ENCODE measurements at regions not wholly inside any gene's neighbourhood (a gene's known extent, or its start where the extent isn't known, plus 50 kb on each side); places are given as distances from the start of the nearest gene placed in this dataset.
"Not testable (repeated sequence)": the region's sequence is repeated elsewhere in the genome, so short reads cannot be mapped to it uniquely, and the experiment has no call there.

DNA sequence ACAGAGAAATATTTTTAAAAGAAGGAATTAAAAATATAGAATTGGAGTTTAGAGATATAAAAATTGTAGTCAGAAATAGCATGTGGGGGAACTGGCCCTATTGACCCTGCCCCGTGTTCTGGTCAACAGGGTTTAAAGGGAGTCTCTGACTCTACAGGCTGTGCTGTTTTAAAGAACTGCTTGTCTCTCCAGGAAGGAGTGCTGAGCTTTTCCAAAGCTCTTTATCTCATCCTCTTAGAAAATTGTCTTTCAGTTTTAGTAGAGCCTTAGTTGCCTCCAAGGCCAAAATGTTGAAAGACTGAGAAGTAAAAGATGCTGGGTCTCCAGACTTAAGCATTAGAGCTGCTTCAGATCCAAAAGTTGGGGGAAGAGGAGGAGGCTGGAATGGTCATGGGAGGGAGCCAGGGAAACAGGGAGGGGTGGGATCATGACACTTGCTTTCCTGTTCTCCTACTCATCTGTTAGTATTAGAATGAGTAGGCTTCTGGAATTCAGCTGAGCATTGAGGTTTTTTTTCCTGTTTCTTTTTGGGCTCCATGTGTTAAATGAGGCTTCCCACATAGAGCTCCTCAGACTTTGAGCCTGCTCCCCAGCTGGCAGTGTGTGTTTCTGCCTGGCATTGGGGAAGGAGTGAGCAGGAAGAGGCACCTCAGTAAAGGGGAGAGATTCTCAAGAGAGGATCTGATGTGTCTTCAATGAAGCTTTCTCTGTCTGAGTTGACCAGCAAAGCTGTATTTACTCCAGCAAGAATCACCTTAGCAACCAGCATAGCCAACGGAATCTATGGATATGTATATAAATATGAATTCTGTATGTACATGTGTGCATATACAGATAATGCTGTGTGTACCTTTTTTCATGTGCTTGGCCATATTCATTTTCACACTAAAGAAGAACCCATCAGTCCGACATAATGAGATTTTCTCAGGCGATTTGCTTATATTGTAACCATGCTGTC, 186.8 kb upstream of the FBXO11 start:
- Mint-ChIP-seq H3K27ac (ENCODE audit: unreplicated experiment) (no peak overlapping the region), H3K27me3 (ENCODE audit: insufficient read depth, unreplicated experiment) (peaks cover 13% of the 10 kb centered on the region), H3K9me3 (ENCODE audit: unreplicated experiment) (no peaks in the 10 kb centered on the region), H3K4me3 (ENCODE audit: unreplicated experiment) (no peak overlapping the region), H3K36me3 (ENCODE audit: insufficient read depth, unreplicated experiment) (no peaks in the 10 kb centered on the region), H3K4me1 (ENCODE audit: low read depth, unreplicated experiment) (no peaks in the 10 kb centered on the region)
- H3K4me1 ChIP-seq = no peaks in the 10 kb centered on the region
- H3K9me3 ChIP-seq = no peaks in the 10 kb centered on the region
- H3K27me3 ChIP-seq (replicated peaks; ENCODE audit: control insufficient read depth, insufficient read depth, low read length) = no peaks in the 10 kb centered on the region; the same call in 1 of the 2 replicates
- no peak overlapping the region for H3K4me3 ChIP-seq (ENCODE audit: low read depth, low read length)
- no peak for TF ChIP-seq CTCF (IDR thresholded peaks at IDR 0.05; ENCODE audit: insufficient read depth in 1 of 2, low read depth in 1 of 2, low read length in 1 of 2, severe bottlenecking in 1 of 2, unreplicated experiment in 1 of 2)
- intact Hi-C loops (cut with micrococcal nuclease; ENCODE audit: unreplicated experiment) = no loop called here
- CTCF ChIA-PET = no interaction called here
- POLR2A ChIA-PET = no interaction called here
- no peak for DNase-seq
- no peaks in the 10 kb centered on the region for H3K36me3 ChIP-seq (ENCODE audit: control insufficient read depth, insufficient read depth, low read length)
- no TSS peak for BruUV-seq (replicated peaks)

GRCh38 chr2:48096765-48097164, 190.5 kb upstream of the FBXO11 start:
- H3K4me1 Mint-ChIP-seq (ENCODE audit: low read depth, unreplicated experiment); BruUV-seq (replicated peaks); H3K27me3 ChIP-seq (replicated peaks; ENCODE audit: control insufficient read depth, insufficient read depth, low read length); POLR2A ChIA-PET; CTCF ChIA-PET; H3K36me3 Mint-ChIP-seq (ENCODE audit: insufficient read depth, unreplicated experiment); H3K27ac Mint-ChIP-seq (ENCODE audit: unreplicated experiment); H3K36me3 ChIP-seq (ENCODE audit: control insufficient read depth, insufficient read depth, low read length); H3K4me3 ChIP-seq (ENCODE audit: low read depth, low read length); H3K9me3 ChIP-seq; H3K4me3 Mint-ChIP-seq (ENCODE audit: unreplicated experiment); H3K9me3 Mint-ChIP-seq (ENCODE audit: unreplicated experiment); DNase-seq; H3K4me1 ChIP-seq; intact Hi-C loops (cut with micrococcal nuclease; ENCODE audit: unreplicated experiment): not testable (repeated sequence)
- peaks cover 18% of the 10 kb centered on the region for H3K27me3 Mint-ChIP-seq (ENCODE audit: insufficient read depth, unreplicated experiment)

- H3K9me3 Mint-ChIP-seq (ENCODE audit: unreplicated experiment) = no peaks in the 10 kb centered on the region
- H3K27me3 Mint-ChIP-seq (ENCODE audit: insufficient read depth, unreplicated experiment) = peaks cover 20% of the 10 kb centered on the region
- H3K4me1 Mint-ChIP-seq (ENCODE audit: low read depth, unreplicated experiment) = no peaks in the 10 kb centered on the region
- H3K4me3 ChIP-seq (ENCODE audit: low read depth, low read length) = no peak overlapping the region
- DNase-seq = no peak
- ChIA-PET POLR2A (no interaction called here), CTCF (no interaction called here)
- TF ChIP-seq CTCF (IDR thresholded peaks at IDR 0.05; ENCODE audit: insufficient read depth in 1 of 2, low read depth in 1 of 2, low read length in 1 of 2, severe bottlenecking in 1 of 2, unreplicated experiment in 1 of 2) = no peak
- H3K4me1 ChIP-seq = no peaks in the 10 kb centered on the region
- no peak overlapping the region for H3K27ac Mint-ChIP-seq (ENCODE audit: unreplicated experiment)
- intact Hi-C loops (cut with micrococcal nuclease; ENCODE audit: unreplicated experiment) = no loop called here
- peaks cover 3% of the 10 kb centered on the region; the same call in 1 of the 2 replicates for H3K27me3 ChIP-seq (replicated peaks; ENCODE audit: control insufficient read depth, insufficient read depth, low read length)
- BruUV-seq (replicated peaks) = no TSS peak
- H3K9me3 ChIP-seq = no peaks in the 10 kb centered on the region
- no peaks in the 10 kb centered on the region for H3K36me3 ChIP-seq (ENCODE audit: control insufficient read depth, insufficient read depth, low read length)
- no peaks in the 10 kb centered on the region for H3K36me3 Mint-ChIP-seq (ENCODE audit: insufficient read depth, unreplicated experiment)
- H3K4me3 Mint-ChIP-seq (ENCODE audit: unreplicated experiment) = no peak overlapping the region
These were observed 192.2 kb upstream of the FBXO11 start for GRCh38 chr2:48098539-48098938.

All from Caco-2 (cell line).